H1 (cell line): ENCODE measurements at regions not wholly inside any gene's neighbourhood (a gene's known extent, or its start where the extent isn't known, plus 50 kb on each side); places are given as distances from the start of the nearest gene placed in this dataset.

Experiments
- CTCF ChIA-PET: fragments of 300-600 bp; sonication (Branson Sonifier 250); formaldehyde crosslinking; loops from one replicate; lab custom pipeline; 2021; ENCODE audit not compliant: partially characterized antibody; lab: Charles Lee
- POLR2A ChIA-PET: fragments of 300-600 bp; sonication (Branson Sonifier 250); formaldehyde crosslinking; loops from one replicate; lab custom pipeline; 2021; ENCODE audit warnings: inconsistent platforms; ENCODE audit not compliant: partially characterized antibody; lab: Charles Lee
- DNase-seq, 2 experiments: peaks; one replicate each; pipeline versions ENCODE4 v3.0.0 to v3.0.0-alpha.2; 2010 to 2022; ENCODE audit warnings: low spot score in 2 of 2, low read depth in 1 of 2, mixed read lengths in 1 of 2
- FAIRE-seq: peaks from 2 replicates; lab custom pipeline; 2011; peaks lifted over from hg19 to GRCh38; lab: Jason Lieb, UNC
- H2AFZ ChIP-seq: 2 replicates; pipeline ENCODE4 v1.8.1; 2012; ENCODE audit warnings: low read length, inconsistent platforms
- H2AK5ac ChIP-seq: 2 replicates; pipeline ENCODE4 v1.6.1; 2013; ENCODE audit warnings: low read depth, low read length
- H2BK120ac ChIP-seq: replicated peaks from 2 replicates; pipeline ENCODE3; 2013; ENCODE audit warnings: low read depth, low read length, inconsistent platforms
- H2BK12ac ChIP-seq: 2 replicates; pipeline ENCODE4 v1.6.1; 2013; ENCODE audit warnings: low read depth, low read length
- H2BK15ac ChIP-seq: 2 replicates; pipeline ENCODE4 v1.6.1; 2013; ENCODE audit warnings: low read length
- H2BK20ac ChIP-seq: 2 replicates; pipeline ENCODE4 v1.6.1; 2013; ENCODE audit warnings: low read length
- H2BK5ac ChIP-seq: 2 replicates; pipeline ENCODE4 v1.6.1; 2013; ENCODE audit warnings: low read depth, low read length
- H3K14ac ChIP-seq: 2 replicates; pipeline ENCODE4 v1.6.1; 2013; ENCODE audit warnings: inconsistent platforms; ENCODE audit not compliant: insufficient read length
- H3K18ac ChIP-seq: 2 replicates; pipeline ENCODE4 v1.6.1; 2013; ENCODE audit warnings: low read length; ENCODE audit errors: extremely low read depth
- H3K23ac ChIP-seq: 2 replicates; pipeline ENCODE4 v1.6.1; 2013; ENCODE audit warnings: inconsistent platforms; ENCODE audit not compliant: insufficient read length
- H3K23me2 ChIP-seq: 2 replicates; pipeline ENCODE4 v1.6.1; 2013; ENCODE audit warnings: low read depth, low read length
- H3K27ac ChIP-seq: 2 replicates; pipeline ENCODE4 v1.6.1; 2011; ENCODE audit warnings: low read depth, low read length, inconsistent platforms
- H3K27me3 ChIP-seq, 4 experiments: replicated peaks in 1 of 4; 1 replicate in 1 of 4; 2 replicates in 3 of 4; pipeline versions ENCODE4 v1.6.1 to v1.8.1; 2011 to 2013; ENCODE audit warnings: low read length in 3 of 4, mild to moderate bottlenecking in 3 of 4, inconsistent platforms in 2 of 4, mixed read lengths in 2 of 4, moderate library complexity in 1 of 4; ENCODE audit not compliant: control insufficient read depth in 3 of 4, insufficient read depth in 3 of 4; ENCODE audit errors: extremely low read depth in 1 of 4
- H3K36me3 ChIP-seq, 4 experiments: 2 replicates each; pipeline versions ENCODE4 v1.6.1 to v1.8.1; 2011 to 2013; ENCODE audit warnings: mild to moderate bottlenecking in 4 of 4, low read length in 3 of 4, moderate library complexity in 2 of 4, control low read depth in 1 of 4, inconsistent platforms in 1 of 4; ENCODE audit not compliant: insufficient read depth in 4 of 4, control insufficient read depth in 2 of 4
- H3K4ac ChIP-seq: replicated peaks from 2 replicates; pipeline ENCODE3; 2013; ENCODE audit warnings: low read length, low read depth, mixed read lengths, inconsistent platforms; ENCODE audit not compliant: insufficient read length
- H3K4me1 ChIP-seq, 4 experiments: replicated peaks in 1 of 4; 1 replicate in 1 of 4; 2 replicates in 3 of 4; pipeline versions ENCODE4 v1.6.1 to v1.8.1; 2011 to 2013; ENCODE audit warnings: low read length in 3 of 4, inconsistent platforms in 2 of 4, mixed read lengths in 1 of 4; ENCODE audit not compliant: insufficient read depth in 4 of 4, control insufficient read depth in 3 of 4
- H3K4me2 ChIP-seq, 2 experiments: 2 replicates each; pipeline versions ENCODE4 v1.6.1 to v1.8.1; 2011 to 2013; ENCODE audit warnings: low read depth in 2 of 2, low read length in 2 of 2, control low read depth in 1 of 2, inconsistent platforms in 1 of 2, mild to moderate bottlenecking in 1 of 2; ENCODE audit not compliant: insufficient read depth in 1 of 2
- H3K4me3 ChIP-seq, 4 experiments: fragments of 200-600, 300-600 bp in 1 of 4; sonication (generic), shearing (Covaris generic), sonication (Bioruptor Twin) in 1 of 4; 2 replicates each; pipeline versions ENCODE4 v1.5.1 to v1.8.1; 2011 to 2016; ENCODE audit warnings: low read length in 4 of 4, low read depth in 3 of 4, control low read depth in 2 of 4, inconsistent platforms in 2 of 4, mild to moderate bottlenecking in 2 of 4, mixed read lengths in 1 of 4, moderate library complexity in 1 of 4; ENCODE audit not compliant: insufficient read depth in 2 of 4; ENCODE audit errors: extremely low read depth in 1 of 4
- H3K56ac ChIP-seq: replicated peaks from 2 replicates; pipeline ENCODE3; 2013; ENCODE audit warnings: low read depth, mild to moderate bottlenecking, mixed read lengths, low read length, inconsistent platforms; ENCODE audit not compliant: insufficient read length
- H3K79me1 ChIP-seq: 2 replicates; pipeline ENCODE4 v1.6.1; 2013; ENCODE audit warnings: low read depth, low read length, control low read depth
- H3K79me2 ChIP-seq, 2 experiments: 2 replicates each; pipeline versions ENCODE4 v1.6.1 to v1.8.1; 2012 to 2013; ENCODE audit warnings: low read length in 2 of 2, mild to moderate bottlenecking in 2 of 2, inconsistent platforms in 1 of 2; ENCODE audit not compliant: insufficient read depth in 2 of 2, control insufficient read depth in 1 of 2
- H3K9ac ChIP-seq, 4 experiments: replicated peaks in 1 of 4; 1 replicate in 1 of 4; 2 replicates in 3 of 4; pipeline versions ENCODE4 v1.6.1 to v1.8.1; 2011 to 2013; ENCODE audit warnings: low read depth in 3 of 4, low read length in 3 of 4, control low read depth in 2 of 4, mild to moderate bottlenecking in 2 of 4, moderate library complexity in 2 of 4, inconsistent platforms in 1 of 4; ENCODE audit errors: extremely low read depth in 1 of 4
- H3K9me3 ChIP-seq, 2 experiments: 2 replicates each; pipeline versions ENCODE4 v1.6.1 to v1.8.1; 2012 to 2013; ENCODE audit warnings: mild to moderate bottlenecking in 2 of 2, moderate library complexity in 2 of 2, control low read depth in 1 of 2, inconsistent platforms in 1 of 2, low read depth in 1 of 2, low read length in 1 of 2, mixed read lengths in 1 of 2; ENCODE audit not compliant: insufficient read depth in 2 of 2
- H4K20me1 ChIP-seq, 2 experiments: replicated peaks in 1 of 2; 2 replicates each; pipeline versions ENCODE3 to v1.8.1; 2011 to 2013; ENCODE audit warnings: inconsistent platforms in 2 of 2, low read length in 2 of 2, mild to moderate bottlenecking in 1 of 2; ENCODE audit not compliant: insufficient read depth in 2 of 2, control insufficient read depth in 1 of 2
- H4K5ac ChIP-seq: 2 replicates; pipeline ENCODE4 v1.6.1; 2013; ENCODE audit warnings: low read length, low read depth, mixed read lengths, inconsistent platforms; ENCODE audit not compliant: insufficient read length
- H4K8ac ChIP-seq: 2 replicates; pipeline ENCODE4 v1.8.0; 2013; ENCODE audit warnings: mild to moderate bottlenecking, moderate library complexity, low read length, inconsistent platforms; ENCODE audit not compliant: insufficient read depth; ENCODE audit errors: extremely low read depth
- H4K91ac ChIP-seq: replicated peaks from 2 replicates; pipeline ENCODE3; 2013; ENCODE audit warnings: low read length, mixed read lengths, inconsistent platforms; ENCODE audit not compliant: insufficient read length
- BACH1 ChIP-seq: IDR thresholded peaks from 2 replicates; pipeline ENCODE4 v1.6.1; 2012; ENCODE audit warnings: low read length, improper control_type of control experiment
- CEBPB ChIP-seq: IDR thresholded peaks from 2 replicates; pipeline ENCODE4 v1.6.1; 2012; ENCODE audit warnings: low read depth, low read length
- EP300 ChIP-seq, 2 experiments: IDR thresholded peaks; 1 replicate in 1 of 2; 2 replicates in 1 of 2; pipeline ENCODE4 v1.6.1; 2011 to 2012; ENCODE audit warnings: low read depth in 2 of 2, low read length in 2 of 2, mild to moderate bottlenecking in 2 of 2, borderline replicate concordance in 1 of 2, inconsistent platforms in 1 of 2, moderate library complexity in 1 of 2
- GTF2F1 ChIP-seq: IDR thresholded peaks from 2 replicates; pipeline ENCODE4 v1.6.1; 2012; ENCODE audit warnings: low read depth, low read length, improper control_type of control experiment, borderline replicate concordance
- HDAC2 ChIP-seq, 2 experiments: fragments of 300-600 bp in 1 of 2; sonication (generic) in 1 of 2; IDR thresholded peaks; 2 replicates each; pipeline ENCODE4 v1.6.1; 2011 to 2012; ENCODE audit warnings: low read depth in 2 of 2, low read length in 2 of 2, mild to moderate bottlenecking in 2 of 2, moderate library complexity in 2 of 2, borderline replicate concordance in 1 of 2, inconsistent platforms in 1 of 2
- JUN ChIP-seq: IDR thresholded peaks from 2 replicates; pipeline ENCODE4 v1.6.1; 2011; ENCODE audit warnings: low read depth, mild to moderate bottlenecking, improper control_type of control experiment, low read length
- NRF1 ChIP-seq: IDR thresholded peaks from 2 replicates; pipeline ENCODE4 v1.6.1; 2011; ENCODE audit warnings: mild to moderate bottlenecking, low read depth, low read length, improper control_type of control experiment
- PHF8 ChIP-seq: fragments of 200-600 bp; sonication (generic); conservative IDR thresholded peaks from 2 replicates; pipeline ENCODE4 v1.7.1; 2012; ENCODE audit warnings: low read depth, mild to moderate bottlenecking, inconsistent platforms, low read length, moderate library complexity
- POLR2A ChIP-seq, 2 experiments: IDR thresholded peaks; 1 replicate in 1 of 2; 2 replicates in 1 of 2; pipeline ENCODE4 v1.6.1; 2011; ENCODE audit warnings: low read depth in 2 of 2, low read length in 2 of 2, mild to moderate bottlenecking in 2 of 2; ENCODE audit errors: control extremely low read depth in 1 of 2
- SIRT6 ChIP-seq: IDR thresholded peaks from one replicate; pipeline ENCODE4 v1.7.1; 2012; ENCODE audit warnings: low read length, inconsistent platforms
- SIX5 ChIP-seq: IDR thresholded peaks from 2 replicates; pipeline ENCODE4 v1.6.1; 2011; ENCODE audit warnings: mild to moderate bottlenecking, low read depth, low read length
- SP2 ChIP-seq: IDR thresholded peaks from 2 replicates; pipeline ENCODE4 v1.6.1; 2012; ENCODE audit warnings: mild to moderate bottlenecking, low read length, inconsistent platforms
- SP4 ChIP-seq: IDR thresholded peaks from 2 replicates; pipeline ENCODE4 v1.6.1; 2012; ENCODE audit warnings: low read length, inconsistent platforms
- TEAD4 ChIP-seq: IDR thresholded peaks from 2 replicates; pipeline ENCODE4 v1.6.1; 2012; ENCODE audit warnings: low read depth, low read length, inconsistent platforms, mixed read lengths
- WGBS, 2 experiments: shearing (Covaris generic) in 1 of 2; methylation state at CpG; one replicate each; pipeline versions ENCODE4 v1.1.6 to v1.1.7; 2013 to 2015; ENCODE audit warnings: low lambda C conversion rate in 2 of 2, mixed read lengths in 2 of 2, inconsistent platforms in 1 of 2, low coverage in 1 of 2, missing lambda C conversion rate in 1 of 2; ENCODE audit not compliant: insufficient replicate concordance in 2 of 2, insufficient coverage in 1 of 2, insufficient read length in 1 of 2; ENCODE audit errors: extremely low coverage in 1 of 2, missing lambda C conversion rate in 1 of 2; 5-methylcytosine and 5-hydroxymethylcytosine counted together
- TF ChIP-seq, protein P1 (sequence below): IDR thresholded peaks from 2 replicates; pipeline ENCODE4 v1.6.1; 2011; ENCODE audit warnings: low read length, improper control_type of control experiment

DNA sequence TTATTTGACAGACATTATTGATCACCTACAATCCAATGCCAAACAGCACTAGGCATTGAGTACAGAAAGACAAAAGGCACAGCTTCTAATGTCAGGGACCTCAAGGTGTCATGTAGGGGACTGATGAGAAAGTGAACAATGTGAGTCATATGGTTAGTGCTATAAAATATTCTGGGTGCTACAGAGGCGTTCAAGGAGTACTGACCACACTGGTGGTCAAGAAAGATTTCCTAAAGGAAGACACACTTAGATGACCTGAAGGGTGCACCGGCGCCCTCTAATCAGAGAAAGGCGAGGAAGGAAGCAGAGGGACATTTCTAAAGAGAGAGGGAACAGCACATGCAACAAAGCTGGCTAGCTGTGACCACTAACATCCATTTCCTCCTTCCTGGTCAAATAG is 64.9 kb upstream of the F3 start:
- no peaks in the 10 kb centered on the region for H3K79me1 ChIP-seq
- no peak overlapping the region for H3K9ac ChIP-seq
- no peak overlapping the region for H2BK5ac ChIP-seq
- H2BK120ac ChIP-seq = no peak overlapping the region
- no peak overlapping the region for H3K56ac ChIP-seq
- H4K91ac ChIP-seq = no peak overlapping the region
- H2AK5ac ChIP-seq = no peak overlapping the region
- WGBS, 2 experiments = 90% methylated on average over 4 of the region's 4 CpGs; no CpG with 5 or more reads in 1 of the 2 experiments
- no peak overlapping the region for H3K4ac ChIP-seq
- no peaks in the 10 kb centered on the region for H3K36me3 ChIP-seq
- no peak overlapping the region for H4K5ac ChIP-seq
- no peak overlapping the region for H3K23ac ChIP-seq
- H4K8ac ChIP-seq = no peak overlapping the region
- no peaks in the 10 kb centered on the region; the same call in 1 of the 2 replicates for H3K23me2 ChIP-seq
- ChIA-PET POLR2A (no interaction called here), CTCF (interaction anchor here (0.5 to 15.5 kb wide), 11 partner anchors 8 to 976 kb away, joined by 3 to 148 read pairs (median 3); no protein-coding TSS in a partner anchor)
- no peaks in the 10 kb centered on the region for H3K27me3 ChIP-seq
- H2AFZ ChIP-seq = no peak overlapping the region
- H3K27ac ChIP-seq = no peak overlapping the region
- no peak overlapping the region for H3K4me2 ChIP-seq
- H2BK12ac ChIP-seq = 0 out of 2 replicates have a peak overlapping the region, but pooled peaks have one; percentile 72
- H3K18ac ChIP-seq = no peak overlapping the region
- no peak overlapping the region for H2BK15ac ChIP-seq
- H2BK20ac ChIP-seq = no peak overlapping the region
- no peak overlapping the region for H3K4me3 ChIP-seq
- H3K9me3 ChIP-seq = no peaks in the 10 kb centered on the region
- no peaks in the 10 kb centered on the region for H4K20me1 ChIP-seq
- no peaks in the 10 kb centered on the region for H3K79me2 ChIP-seq
- no peak for DNase-seq
- no peak for FAIRE-seq
- peaks cover 0 to 5% (median 0%) of the 10 kb centered on the region in 4 experiments; a peak in 3 of 7 replicates for H3K4me1 ChIP-seq
- H3K14ac ChIP-seq = no peak overlapping the region
- TF ChIP-seq SP4 (no peak), JUN (no peak), NRF1 (no peak), PHF8 (no peak), SIRT6 (no peak), EP300 (IDR thresholded peaks at IDR 0.05; ENCODE audit: borderline replicate concordance in 1 of 2, low read depth in 2 of 2, low read length in 2 of 2) (no peak), BACH1 (no peak), CEBPB (no peak), TEAD4 (no peak), SIX5 (no peak), GTF2F1 (no peak), HDAC2 (IDR thresholded peaks at IDR 0.05; ENCODE audit: borderline replicate concordance in 1 of 2, low read depth in 2 of 2, low read length in 2 of 2) (no peak), POLR2A (IDR thresholded peaks at IDR 0.05; ENCODE audit: control extremely low read depth in 1 of 2, low read depth in 2 of 2, low read length in 2 of 2) (no peak), SP2 (no peak)
- TF ChIP-seq, protein P1, sequence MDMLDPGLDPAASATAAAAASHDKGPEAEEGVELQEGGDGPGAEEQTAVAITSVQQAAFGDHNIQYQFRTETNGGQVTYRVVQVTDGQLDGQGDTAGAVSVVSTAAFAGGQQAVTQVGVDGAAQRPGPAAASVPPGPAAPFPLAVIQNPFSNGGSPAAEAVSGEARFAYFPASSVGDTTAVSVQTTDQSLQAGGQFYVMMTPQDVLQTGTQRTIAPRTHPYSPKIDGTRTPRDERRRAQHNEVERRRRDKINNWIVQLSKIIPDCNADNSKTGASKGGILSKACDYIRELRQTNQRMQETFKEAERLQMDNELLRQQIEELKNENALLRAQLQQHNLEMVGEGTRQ = no peak
